HG03064 (cell line): ENCODE measurements at regions not wholly inside any gene's neighbourhood (a gene's known extent, or its start where the extent isn't known, plus 50 kb on each side); places are given as distances from the start of the nearest gene placed in this dataset.
"Not testable (repeated sequence)": the region's sequence is repeated elsewhere in the genome, so short reads cannot be mapped to it uniquely, and the experiment has no call there.

ENCODE experiments used
- ATAC-seq: cut with Tn5 transposase; IDR thresholded peaks from one replicate; pipeline ENCODE4 v1.9.1; 2021; ENCODE audit warnings: low read depth; ENCODE audit not compliant: unreplicated experiment

- ATAC-seq = no peak
These were observed 322.8 kb upstream of the CTNNB1 start for GRCh38 chr3:40876496-40876895.

GRCh38 chr3:40877631-40878463 lies 321.5 kb upstream of the CTNNB1 start:
- no peak for ATAC-seq

- ATAC-seq = no peak
These were observed 320.8 kb upstream of the CTNNB1 start for GRCh38 chr3:40878464-40878905.

- no peak for ATAC-seq
These were observed 313.9 kb upstream of the CTNNB1 start for GRCh38 chr3:40885430-40885829.

GRCh38 chr3:40886660-40887425 lies 312.5 kb upstream of the CTNNB1 start:
- no peak for ATAC-seq

GRCh38 chr3:40891186-40891585 lies 308.1 kb upstream of the CTNNB1 start:
- ATAC-seq = no peak

- no peak for ATAC-seq
These were observed 304.2 kb upstream of the CTNNB1 start for GRCh38 chr3:40895109-40895508.

GRCh38 chr3:40899286-40899712 lies 300.0 kb upstream of the CTNNB1 start:
- ATAC-seq = no peak

- no peak for ATAC-seq
These were observed 298.0 kb upstream of the CTNNB1 start for GRCh38 chr3:40901298-40901697.

GRCh38 chr3:40901796-40902195 lies 297.5 kb upstream of the CTNNB1 start:
- no peak for ATAC-seq

GRCh38 chr3:40907907-40908465 lies 291.3 kb upstream of the CTNNB1 start:
- ATAC-seq = not testable (repeated sequence)

- no peak for ATAC-seq
These were observed 290.7 kb upstream of the CTNNB1 start for GRCh38 chr3:40908612-40909011.

- no peak for ATAC-seq
These were observed 288.0 kb upstream of the CTNNB1 start for GRCh38 chr3:40911264-40911663.

GRCh38 chr3:40911928-40912327 lies 287.4 kb upstream of the CTNNB1 start:
- peak; percentile 59 for ATAC-seq

GRCh38 chr3:40912461-40912860 lies 286.8 kb upstream of the CTNNB1 start:
- no peak for ATAC-seq

- no peak for ATAC-seq
These were observed 286.1 kb upstream of the CTNNB1 start for GRCh38 chr3:40913192-40913591.

- ATAC-seq = no peak
These were observed 285.7 kb upstream of the CTNNB1 start for GRCh38 chr3:40913641-40914040.

- ATAC-seq = no peak
These were observed 284.8 kb upstream of the CTNNB1 start for GRCh38 chr3:40914475-40914874.

- ATAC-seq = no peak
These were observed 283.9 kb upstream of the CTNNB1 start for GRCh38 chr3:40915346-40915865.

GRCh38 chr3:40920041-40920440 lies 279.3 kb upstream of the CTNNB1 start:
- no peak for ATAC-seq

GRCh38 chr3:40921251-40921650 lies 278.1 kb upstream of the CTNNB1 start:
- ATAC-seq = no peak
